Heart left ventricle (tissue), 16 donors: ENCODE measurements at regions not wholly inside any gene's neighbourhood (a gene's known extent, or its start where the extent isn't known, plus 50 kb on each side); places are given as distances from the start of the nearest gene placed in this dataset.

Source experiments
- ATAC-seq, 4 donors: fragments of 200-7000 bp; cut with Tn5 transposase; one replicate each; pipeline ENCODE4 v1.9.1; 2020 to 2022; ENCODE audit warnings: moderate library complexity in 4 of 4, mild to moderate bottlenecking in 3 of 4, moderate number of reproducible peaks in 1 of 4
- DNase-seq, 5 donors: peaks; one replicate each; pipeline ENCODE4 v3.0.0-alpha.2; 2020
- H3K27ac ChIP-seq, 12 donors: fragments of 200-600 bp; sonication (generic) in 4 of 12; one replicate each; pipeline versions ENCODE4 v1.5.0 to v1.8.0; 2016 to 2022; ENCODE audit warnings: mild to moderate bottlenecking in 2 of 12
- H3K27me3 ChIP-seq, 9 donors: fragments of 200-600 bp; sonication (generic) in 2 of 9; one replicate each; pipeline versions ENCODE4 v1.5.1 to v1.8.0; 2016 to 2022; ENCODE audit warnings: mild to moderate bottlenecking in 3 of 9
- H3K36me3 ChIP-seq, 9 donors: fragments of 200-600 bp; sonication (generic) in 2 of 9; one replicate each; pipeline versions ENCODE4 v1.5.0 to v1.8.0; 2018 to 2022; ENCODE audit warnings: mild to moderate bottlenecking in 2 of 9
- H3K4me1 ChIP-seq, 12 donors: fragments of 200-600 bp; sonication (generic) in 4 of 12; one replicate each; pipeline versions ENCODE4 v1.5.0 to v1.8.0; 2016 to 2022; ENCODE audit warnings: mild to moderate bottlenecking in 3 of 12
- H3K4me3 ChIP-seq, 12 donors: fragments of 200-600 bp; sonication (generic) in 4 of 12; one replicate each; pipeline versions ENCODE4 v1.5.0 to v1.8.0; 2017 to 2022; ENCODE audit warnings: mild to moderate bottlenecking in 9 of 12, moderate library complexity in 4 of 12
- H3K9me3 ChIP-seq, 12 donors: fragments of 200-600 bp; sonication (generic) in 4 of 12; one replicate each; pipeline versions ENCODE4 v1.5.0 to v1.8.0; 2016 to 2022; ENCODE audit warnings: mild to moderate bottlenecking in 1 of 12
- CTCF ChIP-seq, 12 donors: fragments of 200-600 bp; sonication (generic) in 4 of 12; IDR thresholded peaks; one replicate each; pipeline versions ENCODE4 v1.5.0 to v1.8.0; 2018 to 2022; ENCODE audit warnings: antibody characterized with exemption in 12 of 12, mild to moderate bottlenecking in 5 of 12
- POLR2A ChIP-seq, 2 donors: fragments of 450-650 bp; IDR thresholded peaks; one replicate each; pipeline ENCODE4 v1.6.1; 2017; ENCODE audit warnings: antibody characterized with exemption in 2 of 2, mild to moderate bottlenecking in 2 of 2, moderate library complexity in 2 of 2
- WGBS, 4 donors: extraction: QIAGEN DNeasy Blood & Tissue Kit in 2 of 4; methylation state at CpG; one replicate each; pipeline versions ENCODE4 v1.1.5 to v1.1.7; 2013 to 2018; 5-methylcytosine and 5-hydroxymethylcytosine counted together
- intact Hi-C, 10 donors: fragments of 100-400 bp; cut with DNase I; formaldehyde crosslinking; loops; one replicate each; pipeline versions ENCODE4 v1.11.1 to v1.14.2; 2022
- donor health status: ischemic (EF 13 %, LVEDD 7.1; RV severe dilation, severe dysfunction).
- donor health status: healthy with polysubstance abuse.
- donor health status: DM: no; HTN: yes; CAD: no.
- donor health status: DM: no; HTN: no; CAD: no.
- donor health status: ischemic (EF 25% LVEDD 6.9; RV normal size, moderate dysfunction).
- donor health status: ischemic (EF 25% LVEDD 5.7; RV mildly dilated, moderate dysfunction).
- donor health status: healthy.
- donor health status: DM: yes; HTN: yes; CAD: no.
- donor health status: ischemic (EF 35%, LVEDD 5.7; RV mildly dilated, moderate dysfunction).
- donor health status: nonischemic (EF 11% LVEDD 7.7; RV severe dilation, severe dysfunction).
- donor health status: DM: yes; HTN: yes; CAD: no.
- donor health status: PGD.
- donor health status: ischemic (EF 29% LVEDD 5.4; RV normal size, mild dysfunction).
- donor health status: nonischemic (EF 23%, LVEDD 6.1; RV moderate dilation, normal function).

DNA sequence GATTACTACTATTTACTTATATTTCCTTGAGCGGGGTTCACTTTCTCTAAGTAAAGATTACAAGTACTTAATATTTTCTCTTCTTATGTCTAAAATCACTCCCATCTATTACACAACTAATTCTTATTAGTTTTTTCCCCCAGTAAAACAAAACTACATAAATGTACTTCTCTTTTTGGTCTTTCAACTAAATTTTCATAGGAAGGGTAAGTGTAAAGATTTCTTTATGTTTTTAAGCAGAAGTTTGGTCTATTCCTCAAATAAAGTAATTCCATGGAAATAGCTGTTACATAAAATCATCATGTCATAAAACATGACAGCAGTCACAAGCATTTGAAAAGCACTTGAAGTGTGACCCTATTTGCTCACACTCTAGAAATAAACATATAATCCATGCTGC, 249.0 kb downstream of the ZEB2 start:
- no peaks in the 10 kb centered on the region for H3K27me3 ChIP-seq
- 96 to 100% (median 97%) methylated on average over 1 of the region's 1 CpG for WGBS, 4 donors
- DNase-seq (no peak), ATAC-seq (no peak)
- H3K9me3 ChIP-seq: no peaks in the 10 kb centered on the region
- peaks cover 0 to 22% (median 4%) of the 10 kb centered on the region in 12 donors for H3K4me1 ChIP-seq
- no peak for TF ChIP-seq CTCF (IDR thresholded peaks at IDR 0.05)
- TF ChIP-seq POLR2A (IDR thresholded peaks at IDR 0.05): no peak
- no peaks in the 10 kb centered on the region for H3K36me3 ChIP-seq
- no peak overlapping the region for H3K4me3 ChIP-seq
- no peak overlapping the region for H3K27ac ChIP-seq
- intact Hi-C loops: no loop called here

DNA sequence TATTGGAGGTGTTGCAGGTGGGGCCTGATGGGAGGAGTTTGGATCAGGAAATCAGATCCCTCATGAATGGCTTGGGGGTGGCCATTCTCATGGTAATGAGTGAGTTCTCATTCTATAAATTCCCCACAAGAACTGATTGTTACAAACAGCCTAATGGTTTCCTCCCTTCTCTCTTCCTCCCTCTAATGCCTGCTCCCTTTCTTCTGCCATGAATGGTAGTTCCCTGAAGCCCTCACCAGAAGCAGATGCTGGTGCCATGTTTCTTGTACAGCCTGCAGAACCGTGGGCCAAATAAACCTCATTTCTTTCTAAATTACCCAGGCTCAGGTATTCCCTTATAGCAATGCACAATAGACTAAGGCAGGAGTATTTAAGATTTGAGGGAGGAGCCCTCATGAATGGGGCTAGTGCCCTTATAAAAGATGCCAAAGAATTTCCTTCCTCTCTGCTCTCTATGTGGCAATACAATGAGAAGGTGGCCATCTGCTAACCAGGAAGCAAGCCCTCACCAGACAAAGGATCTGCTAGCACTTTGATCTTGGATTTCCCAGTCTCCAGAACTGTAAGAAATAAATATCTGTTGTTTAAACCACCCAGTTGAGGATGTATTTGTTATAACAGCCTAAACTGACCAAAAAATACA, 251.8 kb downstream of the ZEB2 start:
- intact Hi-C loops: no loop called here
- no peaks in the 10 kb centered on the region for H3K36me3 ChIP-seq
- 89 to 100% (median 95%) methylated on average over 1 of the region's 1 CpG for WGBS, 4 donors

GRCh38 chr2:144267239-144267638, 252.7 kb downstream of the ZEB2 start:
- H3K9me3 ChIP-seq: no peaks in the 10 kb centered on the region
- TF ChIP-seq POLR2A (IDR thresholded peaks at IDR 0.05) (no peak), CTCF (IDR thresholded peaks at IDR 0.05) (no peak)
- H3K27me3 ChIP-seq: no peaks in the 10 kb centered on the region
- ATAC-seq: no peak
- H3K4me1 ChIP-seq: peaks cover 0 to 18% (median 3%) of the 10 kb centered on the region in 12 donors
- no peak overlapping the region for H3K4me3 ChIP-seq
- no peak for DNase-seq
- H3K27ac ChIP-seq: no peak overlapping the region
- 60 to 69% (median 66%) methylated on average over 2 of the region's 2 CpGs for WGBS, 4 donors
- intact Hi-C loops: no loop called here
- no peaks in the 10 kb centered on the region for H3K36me3 ChIP-seq

More for the DNA sequence above, 251.8 kb downstream of the ZEB2 start:
- DNase-seq (no peak), ATAC-seq (no peak)
- Histone ChIP-seq H3K9me3 (no peaks in the 10 kb centered on the region), H3K27ac (no peak overlapping the region), H3K4me3 (no peak overlapping the region), H3K4me1 (peaks cover 0 to 18% (median 3%) of the 10 kb centered on the region in 12 donors), H3K27me3 (no peaks in the 10 kb centered on the region)
- TF ChIP-seq POLR2A (IDR thresholded peaks at IDR 0.05): no peak
- no peak for TF ChIP-seq CTCF (IDR thresholded peaks at IDR 0.05)

DNA sequence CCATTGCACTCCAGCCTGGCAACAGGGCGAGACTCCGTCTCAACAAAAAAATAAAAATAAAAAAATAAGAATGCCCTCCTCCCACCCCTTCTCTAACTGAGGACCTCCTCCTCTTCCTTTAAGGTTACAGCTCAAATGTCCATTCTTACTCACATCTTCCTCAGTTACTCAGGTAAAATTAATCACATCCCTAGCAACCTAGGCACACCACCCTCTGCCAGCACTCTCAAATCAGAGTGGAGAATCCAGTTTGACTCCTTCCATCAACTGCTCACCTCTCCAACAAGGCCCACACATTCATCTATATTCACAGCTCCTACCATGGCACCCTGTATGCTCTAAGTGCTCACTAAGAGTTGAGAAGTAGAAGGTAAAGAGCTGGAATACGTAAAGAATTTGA, 254.3 kb downstream of the ZEB2 start:
- Histone ChIP-seq H3K4me1 (peaks cover 0 to 9% (median 0%) of the 10 kb centered on the region in 12 donors), H3K9me3 (no peaks in the 10 kb centered on the region), H3K4me3 (no peak overlapping the region), H3K27me3 (no peaks in the 10 kb centered on the region), H3K36me3 (no peaks in the 10 kb centered on the region), H3K27ac (no peak overlapping the region)
- no peak for ATAC-seq
- TF ChIP-seq POLR2A (IDR thresholded peaks at IDR 0.05) (no peak), CTCF (IDR thresholded peaks at IDR 0.05) (no peak)
- intact Hi-C loops: no loop called here
- WGBS, 4 donors: 94 to 100% (median 98%) methylated on average over 3 of the region's 3 CpGs
- no peak for DNase-seq
